BJ (cell line): ENCODE measurements at regions not wholly inside any gene's neighbourhood (a gene's known extent, or its start where the extent isn't known, plus 50 kb on each side); places are given as distances from the start of the nearest gene placed in this dataset.

Experiments
- CTCF ChIA-PET: fragments of 350-600 bp; formaldehyde crosslinking; extraction: SDS; loops from one replicate; lab custom pipeline; 2021; ENCODE audit warnings: antibody characterized with exemption, inconsistent platforms; lab: Yijun Ruan, JAX
- POLR2A ChIA-PET: fragments of 300-600 bp; sonication (Branson Sonifier 250); formaldehyde crosslinking; extraction: SDS; loops from one replicate; lab custom pipeline; 2021; ENCODE audit warnings: antibody characterized with exemption; lab: Charles Lee
- DNase-seq: peaks from one replicate; pipeline ENCODE4 v3.0.0-alpha.2; 2011; ENCODE audit warnings: low read depth
- H3K27me3 ChIP-seq: 2 replicates; pipeline ENCODE4 v1.6.0; 2011; ENCODE audit warnings: low read length; ENCODE audit not compliant: control insufficient read depth, insufficient read depth
- H3K36me3 ChIP-seq: 2 replicates; pipeline ENCODE4 v1.5.1; 2011; ENCODE audit warnings: low read length; ENCODE audit not compliant: control insufficient read depth, insufficient read depth
- H3K4me3 ChIP-seq: 2 replicates; pipeline ENCODE4 v1.5.1; 2011; ENCODE audit warnings: low read depth, mild to moderate bottlenecking, control low read depth, low read length
- TF ChIP-seq, protein P1 (sequence below): IDR thresholded peaks from 2 replicates; pipeline ENCODE4 v1.5.1; 2011; ENCODE audit warnings: low read depth, mild to moderate bottlenecking, control low read depth, inconsistent platforms, low read length, moderate library complexity; ENCODE audit not compliant: insufficient read depth

DNA sequence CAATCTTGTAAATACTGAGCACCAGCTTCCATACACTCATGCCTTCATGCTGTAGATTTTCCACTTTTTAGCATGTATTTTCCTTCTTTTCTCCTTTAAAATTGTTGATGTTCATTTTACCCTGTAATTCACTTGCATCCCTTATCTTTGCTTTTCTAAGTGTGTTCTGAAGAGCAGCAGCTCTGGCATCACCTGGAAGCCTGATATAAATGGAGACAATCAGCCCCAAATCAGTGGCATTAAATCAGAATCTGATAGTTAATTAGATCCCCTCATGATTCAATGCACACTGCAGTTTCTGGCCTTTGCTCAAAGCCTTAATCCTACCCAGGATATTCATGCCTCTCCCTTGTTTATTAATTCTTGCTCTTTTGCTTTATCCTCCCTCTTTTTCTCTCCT, 942.4 kb downstream of the XPNPEP1 start:
- Histone ChIP-seq H3K4me3 (no peak overlapping the region), H3K27me3 (no peaks in the 10 kb centered on the region), H3K36me3 (no peaks in the 10 kb centered on the region)
- POLR2A ChIA-PET, result no interaction called here
- TF ChIP-seq, protein P1, sequence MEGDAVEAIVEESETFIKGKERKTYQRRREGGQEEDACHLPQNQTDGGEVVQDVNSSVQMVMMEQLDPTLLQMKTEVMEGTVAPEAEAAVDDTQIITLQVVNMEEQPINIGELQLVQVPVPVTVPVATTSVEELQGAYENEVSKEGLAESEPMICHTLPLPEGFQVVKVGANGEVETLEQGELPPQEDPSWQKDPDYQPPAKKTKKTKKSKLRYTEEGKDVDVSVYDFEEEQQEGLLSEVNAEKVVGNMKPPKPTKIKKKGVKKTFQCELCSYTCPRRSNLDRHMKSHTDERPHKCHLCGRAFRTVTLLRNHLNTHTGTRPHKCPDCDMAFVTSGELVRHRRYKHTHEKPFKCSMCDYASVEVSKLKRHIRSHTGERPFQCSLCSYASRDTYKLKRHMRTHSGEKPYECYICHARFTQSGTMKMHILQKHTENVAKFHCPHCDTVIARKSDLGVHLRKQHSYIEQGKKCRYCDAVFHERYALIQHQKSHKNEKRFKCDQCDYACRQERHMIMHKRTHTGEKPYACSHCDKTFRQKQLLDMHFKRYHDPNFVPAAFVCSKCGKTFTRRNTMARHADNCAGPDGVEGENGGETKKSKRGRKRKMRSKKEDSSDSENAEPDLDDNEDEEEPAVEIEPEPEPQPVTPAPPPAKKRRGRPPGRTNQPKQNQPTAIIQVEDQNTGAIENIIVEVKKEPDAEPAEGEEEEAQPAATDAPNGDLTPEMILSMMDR, result no peak
- CTCF ChIA-PET, result no interaction called here
- no peak for DNase-seq

DNA sequence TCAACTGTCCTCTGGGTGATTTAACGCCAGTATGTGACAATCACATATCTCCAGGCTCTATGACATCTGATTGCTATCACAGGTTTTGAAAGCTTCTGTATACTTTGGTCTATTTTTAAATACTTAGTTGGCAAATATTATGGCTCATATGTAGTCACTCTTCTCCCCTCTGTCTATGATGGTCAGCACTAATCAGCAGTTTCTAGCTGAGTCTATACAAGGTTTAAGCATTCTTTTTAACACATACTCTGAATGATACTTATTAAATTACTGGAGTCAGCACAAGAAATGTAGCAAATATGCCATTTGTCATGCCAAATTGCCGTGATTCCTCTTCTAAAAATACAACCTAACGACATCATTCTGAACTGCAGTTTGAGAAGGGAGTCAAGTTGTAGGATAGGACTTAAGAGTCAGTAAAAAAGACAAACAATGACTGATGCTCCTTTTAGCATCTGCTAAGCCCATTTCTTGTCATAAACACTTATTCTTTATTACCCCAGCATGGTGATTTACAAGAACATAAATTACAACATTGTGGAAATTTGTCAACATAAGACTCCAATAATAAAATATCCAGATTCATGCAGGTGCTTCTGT, 947.8 kb downstream of the XPNPEP1 start:
- no peak for DNase-seq
- ChIA-PET CTCF (no interaction called here), POLR2A (no interaction called here)
- TF ChIP-seq, protein P1, result no peak
- no peaks in the 10 kb centered on the region for H3K36me3 ChIP-seq
- no peaks in the 10 kb centered on the region for H3K27me3 ChIP-seq
- no peak overlapping the region for H3K4me3 ChIP-seq

DNA sequence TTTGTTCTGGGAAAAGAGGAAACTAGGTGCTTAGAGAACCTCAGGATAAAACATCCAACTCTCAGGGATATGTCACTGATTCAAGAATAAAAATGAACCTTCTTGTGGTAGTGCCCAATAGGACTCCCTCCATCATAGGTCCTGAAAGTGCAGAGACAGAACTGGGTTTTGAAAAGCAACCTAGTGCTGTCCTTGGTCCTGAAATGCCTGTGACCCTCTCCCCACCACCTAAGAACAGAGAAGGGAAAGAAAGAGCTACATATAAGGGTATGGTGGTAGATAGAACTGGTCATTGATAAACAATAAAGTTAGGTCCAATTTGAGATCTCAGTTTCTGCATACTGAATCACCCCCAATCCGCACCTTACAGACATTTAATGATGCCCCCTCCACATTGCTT, 953.3 kb downstream of the XPNPEP1 start:
- no peaks in the 10 kb centered on the region for H3K27me3 ChIP-seq
- ChIA-PET POLR2A (no interaction called here), CTCF (no interaction called here)
- no peak for DNase-seq
- H3K4me3 ChIP-seq, result no peak overlapping the region
- TF ChIP-seq, protein P1, result no peak
- no peaks in the 10 kb centered on the region for H3K36me3 ChIP-seq

DNA sequence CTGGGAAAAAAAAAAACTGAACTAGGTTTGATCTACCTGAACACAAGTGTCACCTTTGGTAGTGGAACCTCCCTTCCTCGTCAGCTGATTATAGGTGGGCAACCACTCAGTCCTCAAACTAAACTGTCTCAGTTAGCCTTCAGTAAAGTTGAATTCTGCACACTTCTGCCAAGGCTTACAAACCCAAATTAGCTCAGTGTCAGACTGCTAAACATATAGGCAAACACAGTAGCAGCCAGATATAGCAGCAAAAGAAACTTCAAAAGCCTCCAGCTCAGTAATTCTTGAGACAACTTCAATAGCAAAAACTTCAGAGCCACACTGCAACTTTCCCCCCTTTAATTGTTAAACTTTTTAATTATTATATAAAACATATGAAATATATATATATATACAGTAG, 956.9 kb downstream of the XPNPEP1 start:
- Histone ChIP-seq H3K4me3 (no peak overlapping the region), H3K36me3 (no peaks in the 10 kb centered on the region), H3K27me3 (no peaks in the 10 kb centered on the region)
- no peak for DNase-seq
- TF ChIP-seq, protein P1, result no peak
- CTCF ChIA-PET, result interaction anchor here (1.0 kb wide), 1 partner anchor 22 kb away, joined by 3 read pairs; no protein-coding TSS in a partner anchor
- POLR2A ChIA-PET, result no interaction called here

DNA sequence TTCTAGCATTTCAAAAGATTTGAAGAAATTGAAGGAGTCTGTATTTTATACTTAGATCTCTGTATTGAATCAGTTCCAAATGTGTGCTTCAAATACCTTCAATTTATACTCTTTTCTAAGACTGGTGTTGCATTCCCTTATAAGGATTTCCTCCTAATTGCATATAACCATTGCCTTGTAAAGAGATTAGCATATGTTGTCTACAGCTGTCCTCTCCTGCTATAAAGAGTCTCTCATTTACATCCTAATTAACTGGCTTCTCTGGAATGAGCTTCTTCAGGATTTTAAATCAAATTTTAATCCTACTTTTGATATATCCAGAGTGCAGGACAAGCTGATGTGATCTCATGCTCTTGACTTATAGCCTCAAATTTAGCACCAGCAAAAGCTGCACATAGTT, 957.3 kb downstream of the XPNPEP1 start:
- no peak overlapping the region for H3K4me3 ChIP-seq
- no peak for DNase-seq
- no peaks in the 10 kb centered on the region for H3K27me3 ChIP-seq
- POLR2A ChIA-PET, result no interaction called here
- CTCF ChIA-PET, result interaction anchor here (1.0 kb wide), 1 partner anchor 22 kb away, joined by 3 read pairs; no protein-coding TSS in a partner anchor
- TF ChIP-seq, protein P1, result no peak
- H3K36me3 ChIP-seq, result no peaks in the 10 kb centered on the region
